ENCODE measurements at regions not wholly inside any gene's neighbourhood (a gene's known extent, or its start where the extent isn't known, plus 50 kb on each side); places are given as distances from the start of the nearest gene placed in this dataset.

- Histone ChIP-seq H3K9me3 (no peaks in the 10 kb centered on the region), H3K4me3 (no peak overlapping the region), H3K27ac (no peak overlapping the region), H3K27me3 (no peaks in the 10 kb centered on the region), H3K4me1 (no peaks in the 10 kb centered on the region), H3K36me3 (no peaks in the 10 kb centered on the region)
- intact Hi-C loops (cut with DNase I): no loop called here
- TF ChIP-seq POLR2AphosphoS5 (IDR thresholded peaks at IDR 0.05; ENCODE audit: insufficient read depth in 1 of 2, low read depth in 1 of 2): no peak
- no peak for TF ChIP-seq POLR2A (IDR thresholded peaks at IDR 0.05)
- TF ChIP-seq, protein P1, sequence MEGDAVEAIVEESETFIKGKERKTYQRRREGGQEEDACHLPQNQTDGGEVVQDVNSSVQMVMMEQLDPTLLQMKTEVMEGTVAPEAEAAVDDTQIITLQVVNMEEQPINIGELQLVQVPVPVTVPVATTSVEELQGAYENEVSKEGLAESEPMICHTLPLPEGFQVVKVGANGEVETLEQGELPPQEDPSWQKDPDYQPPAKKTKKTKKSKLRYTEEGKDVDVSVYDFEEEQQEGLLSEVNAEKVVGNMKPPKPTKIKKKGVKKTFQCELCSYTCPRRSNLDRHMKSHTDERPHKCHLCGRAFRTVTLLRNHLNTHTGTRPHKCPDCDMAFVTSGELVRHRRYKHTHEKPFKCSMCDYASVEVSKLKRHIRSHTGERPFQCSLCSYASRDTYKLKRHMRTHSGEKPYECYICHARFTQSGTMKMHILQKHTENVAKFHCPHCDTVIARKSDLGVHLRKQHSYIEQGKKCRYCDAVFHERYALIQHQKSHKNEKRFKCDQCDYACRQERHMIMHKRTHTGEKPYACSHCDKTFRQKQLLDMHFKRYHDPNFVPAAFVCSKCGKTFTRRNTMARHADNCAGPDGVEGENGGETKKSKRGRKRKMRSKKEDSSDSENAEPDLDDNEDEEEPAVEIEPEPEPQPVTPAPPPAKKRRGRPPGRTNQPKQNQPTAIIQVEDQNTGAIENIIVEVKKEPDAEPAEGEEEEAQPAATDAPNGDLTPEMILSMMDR (IDR thresholded peaks at IDR 0.05): no peak
- no peak for DNase-seq (ENCODE audit: extremely low spot score in 2 of 2)
These were observed 238.2 kb downstream of the C4orf33 start for GRCh38 chr4:129334136-129334535.

GRCh38 chr4:129335276-129335675 lies 239.3 kb downstream of the C4orf33 start:
- TF ChIP-seq, protein P1 (IDR thresholded peaks at IDR 0.05): no peak
- TF ChIP-seq POLR2A (IDR thresholded peaks at IDR 0.05) (no peak), POLR2AphosphoS5 (IDR thresholded peaks at IDR 0.05; ENCODE audit: insufficient read depth in 1 of 2, low read depth in 1 of 2) (no peak)
- Histone ChIP-seq H3K9me3 (no peaks in the 10 kb centered on the region), H3K36me3 (no peaks in the 10 kb centered on the region), H3K27ac (no peak overlapping the region), H3K27me3 (no peaks in the 10 kb centered on the region), H3K4me1 (no peaks in the 10 kb centered on the region), H3K4me3 (no peak overlapping the region)
- no peak for DNase-seq (ENCODE audit: extremely low spot score in 2 of 2)
- intact Hi-C loops (cut with DNase I): no loop called here

- H3K36me3 ChIP-seq: no peaks in the 10 kb centered on the region
- no peaks in the 10 kb centered on the region for H3K9me3 ChIP-seq
- H3K27ac ChIP-seq: no peak overlapping the region
- no peaks in the 10 kb centered on the region for H3K27me3 ChIP-seq
- H3K4me3 ChIP-seq: no peak overlapping the region
- no peaks in the 10 kb centered on the region for H3K4me1 ChIP-seq
- TF ChIP-seq POLR2AphosphoS5 (IDR thresholded peaks at IDR 0.05; ENCODE audit: insufficient read depth in 1 of 2, low read depth in 1 of 2) (no peak), POLR2A (IDR thresholded peaks at IDR 0.05) (no peak)
- TF ChIP-seq, protein P1 (IDR thresholded peaks at IDR 0.05): no peak
- intact Hi-C loops (cut with DNase I): no loop called here
- DNase-seq (ENCODE audit: extremely low spot score in 2 of 2): no peak
These were observed 239.9 kb downstream of the C4orf33 start for GRCh38 chr4:129335818-129336217.

DNA sequence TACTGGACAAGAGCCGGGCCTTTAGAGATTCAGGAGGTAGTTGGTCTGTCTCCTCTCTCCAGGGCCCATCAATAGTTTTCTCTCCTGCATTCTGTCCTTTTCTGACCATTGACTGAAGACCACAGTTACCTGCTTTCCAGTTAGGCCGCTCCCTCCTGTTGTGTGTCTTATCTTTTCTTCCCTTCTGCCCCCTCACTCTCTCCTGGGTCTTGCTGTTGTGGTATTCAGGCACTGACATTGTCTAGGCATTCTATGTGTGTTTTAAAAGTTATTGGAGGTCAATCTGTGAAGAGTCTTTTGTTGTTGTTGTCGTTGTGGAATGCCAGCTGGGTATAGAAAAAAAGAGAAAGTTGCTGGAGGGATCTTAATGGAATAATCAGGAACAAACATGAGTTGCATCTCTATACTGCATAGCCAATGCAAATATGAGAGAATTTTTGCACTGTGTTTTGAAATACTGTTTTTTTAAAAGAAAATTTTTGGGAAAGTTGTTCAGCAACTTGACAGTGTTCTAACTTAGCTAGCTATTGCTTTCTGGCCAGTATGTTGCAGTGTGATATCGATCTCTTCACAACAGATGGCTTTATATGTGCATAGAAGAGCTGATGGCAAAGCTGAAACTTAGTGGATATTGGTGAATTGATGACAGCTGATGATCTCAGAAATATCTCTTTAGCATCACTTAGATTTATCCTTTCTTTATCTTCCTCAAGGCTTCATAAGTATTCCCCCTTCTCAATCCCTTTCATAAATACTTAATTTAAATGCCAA lies 240.7 kb downstream of the C4orf33 start:
- intact Hi-C loops (cut with DNase I): no loop called here
- no peak for DNase-seq (ENCODE audit: extremely low spot score in 2 of 2)

DNA sequence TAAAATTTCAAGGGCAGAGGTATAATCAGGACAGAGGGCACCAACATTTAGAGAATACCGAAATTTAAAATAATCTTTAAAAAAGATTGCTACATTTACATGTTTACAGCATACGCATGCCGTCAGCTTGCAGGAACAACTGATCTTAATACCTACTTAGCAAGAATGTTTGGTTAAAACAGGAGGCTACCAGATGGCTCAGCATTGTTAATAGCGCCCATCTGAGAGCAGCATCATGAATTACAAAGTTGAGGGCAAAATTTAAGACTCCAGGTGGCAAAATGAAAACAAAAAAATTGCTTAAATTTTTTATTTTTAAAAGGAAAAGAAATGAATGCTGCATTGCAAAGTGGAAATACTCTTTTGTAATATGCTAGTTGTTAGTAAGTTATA lies 241.3 kb downstream of the C4orf33 start:
- H3K36me3 ChIP-seq: no peaks in the 10 kb centered on the region
- no peaks in the 10 kb centered on the region for H3K27me3 ChIP-seq
- no peak for DNase-seq (ENCODE audit: extremely low spot score in 2 of 2)
- H3K4me3 ChIP-seq: no peak overlapping the region
- H3K9me3 ChIP-seq: no peaks in the 10 kb centered on the region
- intact Hi-C loops (cut with DNase I): no loop called here
- H3K4me1 ChIP-seq: peaks cover under 1% of the 10 kb centered on the region
- TF ChIP-seq, protein P1 (IDR thresholded peaks at IDR 0.05): no peak
- TF ChIP-seq POLR2A (IDR thresholded peaks at IDR 0.05) (no peak), POLR2AphosphoS5 (IDR thresholded peaks at IDR 0.05; ENCODE audit: insufficient read depth in 1 of 2, low read depth in 1 of 2) (no peak)
- no peak overlapping the region for H3K27ac ChIP-seq

More for the DNA sequence above, 240.7 kb downstream of the C4orf33 start:
- Histone ChIP-seq H3K36me3 (no peaks in the 10 kb centered on the region), H3K4me3 (no peak overlapping the region), H3K4me1 (no peaks in the 10 kb centered on the region), H3K27ac (no peak overlapping the region), H3K9me3 (no peaks in the 10 kb centered on the region), H3K27me3 (no peaks in the 10 kb centered on the region)
- TF ChIP-seq, protein P1 (IDR thresholded peaks at IDR 0.05): no peak
- TF ChIP-seq POLR2A (IDR thresholded peaks at IDR 0.05) (no peak), POLR2AphosphoS5 (IDR thresholded peaks at IDR 0.05; ENCODE audit: insufficient read depth in 1 of 2, low read depth in 1 of 2) (no peak)

Data from vagina (tissue), 2 donors.